AG09309 (cell line): ENCODE measurements at regions not wholly inside any gene's neighbourhood (a gene's known extent, or its start where the extent isn't known, plus 50 kb on each side); places are given as distances from the start of the nearest gene placed in this dataset.
A peak's percentile ranks its signal among the peaks of the same experiment; 100 is the strongest.
"Not testable (repeated sequence)": the region's sequence is repeated elsewhere in the genome, so short reads cannot be mapped to it uniquely, and the experiment has no call there.

Source experiments
- DNase-seq: peaks from one replicate; pipeline ENCODE4 v3.0.0-alpha.2; 2010; ENCODE audit warnings: low read depth
- H3K4me3 ChIP-seq: 2 replicates; pipeline ENCODE4 v1.5.1; 2011; ENCODE audit warnings: mild to moderate bottlenecking, low read depth, low read length, moderate library complexity; ENCODE audit not compliant: control insufficient read depth
- CTCF ChIP-seq: IDR thresholded peaks from 2 replicates; pipeline ENCODE4 v1.5.1; 2011; ENCODE audit warnings: mild to moderate bottlenecking, low read depth, low read length, inconsistent platforms; ENCODE audit not compliant: insufficient read depth, control insufficient read depth; ENCODE audit errors: missing control alignments

GRCh38 chr6:56729719-56730118 lies 87.0 kb upstream of the DST start:
- peak; percentile 41 for DNase-seq
- no peak for TF ChIP-seq CTCF
- no peak overlapping the region for H3K4me3 ChIP-seq

GRCh38 chr6:56729166-56729565 lies 86.5 kb upstream of the DST start:
- not testable (repeated sequence) for H3K4me3 ChIP-seq, DNase-seq

DNA sequence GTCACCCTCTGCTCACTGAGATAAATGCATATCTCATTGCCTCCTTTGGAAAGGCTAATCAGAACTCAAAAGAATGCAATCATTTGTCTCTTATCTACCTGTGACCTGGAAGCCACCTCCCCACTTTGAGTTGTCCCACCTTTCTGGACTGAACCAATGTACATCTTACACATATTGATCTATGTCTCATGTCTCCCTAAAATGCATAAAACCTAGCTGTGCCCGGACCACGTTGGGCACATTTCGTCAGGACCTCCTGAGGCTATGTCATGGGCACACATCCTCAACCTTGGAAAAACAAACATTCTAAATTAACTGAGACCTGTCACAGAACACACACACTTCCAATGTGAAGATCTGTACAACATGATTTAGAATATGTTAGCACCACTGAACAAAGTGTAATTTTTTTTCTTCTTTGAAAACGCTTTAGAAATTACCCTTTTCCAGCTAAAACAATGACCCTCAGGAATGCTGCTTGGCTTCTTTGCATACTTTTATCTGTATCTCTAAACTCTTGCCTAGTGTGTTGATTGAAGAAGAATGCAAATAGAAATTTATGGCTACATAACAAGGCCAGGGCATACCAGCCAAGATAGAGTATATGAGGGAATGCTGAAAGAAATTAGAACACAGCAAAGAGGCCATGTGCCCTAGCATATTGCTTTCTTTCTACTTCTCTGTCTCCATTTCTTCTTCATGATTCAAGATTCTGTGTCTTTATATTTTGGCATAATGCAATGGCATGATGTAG lies 84.6 kb upstream of the DST start:
- H3K4me3 ChIP-seq, result no peak overlapping the region
- TF ChIP-seq CTCF, result no peak
- DNase-seq, result peak; percentile 27

DNA sequence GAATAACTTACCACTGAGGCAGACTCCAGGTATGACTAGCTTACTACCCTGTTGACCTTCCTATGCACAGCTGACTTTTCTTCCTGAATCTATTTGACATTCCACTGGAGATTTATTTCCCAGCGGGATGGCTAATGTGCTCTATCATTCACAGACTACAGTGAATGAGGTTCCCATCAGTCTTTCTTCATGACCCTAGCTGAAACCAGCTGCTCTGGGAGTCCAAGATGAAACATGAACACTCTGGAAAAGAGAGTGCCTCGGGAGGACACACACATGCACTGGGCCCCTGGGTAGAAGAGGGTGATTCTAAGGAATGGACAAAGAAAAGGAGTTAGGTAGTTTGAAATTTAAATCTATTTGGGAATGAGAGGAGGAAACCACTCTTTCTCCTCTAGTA lies 82.6 kb upstream of the DST start:
- no peak overlapping the region for H3K4me3 ChIP-seq
- no peak for TF ChIP-seq CTCF
- no peak for DNase-seq

- H3K4me3 ChIP-seq, result no peak overlapping the region
- no peak for TF ChIP-seq CTCF
- DNase-seq, result peak; percentile 20
Measured at GRCh38 chr6:56724455-56724854, 81.8 kb upstream of the DST start.

GRCh38 chr6:56720882-56721281 lies 78.2 kb upstream of the DST start:
- H3K4me3 ChIP-seq, result no peak overlapping the region
- TF ChIP-seq CTCF, result no peak
- no peak for DNase-seq

DNA sequence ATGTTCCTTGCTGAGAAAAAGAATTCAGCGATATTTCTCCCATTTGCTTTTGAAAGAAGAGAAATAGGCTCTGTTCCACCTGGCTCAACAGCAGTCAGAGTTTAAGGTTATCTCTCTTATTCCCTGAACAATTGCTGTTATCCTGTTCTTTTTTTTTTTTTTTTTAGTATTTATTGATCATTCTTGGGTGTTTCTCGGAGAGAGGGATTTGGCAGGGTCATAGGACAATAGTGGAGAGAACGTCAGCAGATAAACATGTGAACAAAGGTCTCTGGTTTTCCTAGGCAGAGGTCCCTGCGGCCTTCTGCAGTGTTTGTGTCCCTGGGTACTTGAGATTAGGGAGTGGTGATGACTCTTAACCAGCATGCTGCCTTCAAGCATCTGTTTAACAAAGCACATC lies 77.5 kb upstream of the DST start:
- H3K4me3 ChIP-seq, DNase-seq: not testable (repeated sequence)

- not testable (repeated sequence) for H3K4me3 ChIP-seq, DNase-seq
Measured at GRCh38 chr6:56719315-56720058, 76.8 kb upstream of the DST start.
